HCT116 (cell line): ENCODE measurements at regions not wholly inside any gene's neighbourhood (a gene's known extent, or its start where the extent isn't known, plus 50 kb on each side); places are given as distances from the start of the nearest gene placed in this dataset.

Experiments
- ATAC-seq: fragments of 200-7000 bp; cut with Tn5 transposase; 2 replicates; pipeline ENCODE4 v1.9.1; 2020; ENCODE audit warnings: mild to moderate bottlenecking, moderate library complexity
- BruUV-seq: library from RNA; stranded (reverse); fragments of 400-500 nt; replicated peaks from 2 replicates; lab custom pipeline; 2021; lab: Mats Ljungman, UMichigan
- CTCF ChIA-PET: fragments of 300-600 bp; sonication (Branson Sonifier 250); formaldehyde crosslinking; loops from one replicate; lab custom pipeline; 2021; ENCODE audit warnings: antibody characterized with exemption; lab: Charles Lee
- POLR2A ChIA-PET: fragments of 300-600, 350-600 bp; sonication (Branson Sonifier 250); formaldehyde crosslinking; loops from one replicate; lab custom pipeline; 2021; ENCODE audit warnings: antibody characterized with exemption; lab: Charles Lee
- RAD21 ChIA-PET, 2 experiments: fragments of 300-600 bp; sonication (Branson Sonifier 250); formaldehyde crosslinking; loops; one replicate each; lab custom pipeline; 2023; ENCODE audit warnings: low total read pairs in 2 of 2; ENCODE audit not compliant: uncharacterized antibody in 2 of 2, unreplicated experiment in 2 of 2, low non-redundant PET in 1 of 2; lab: Charles Lee
- DNase-seq: peaks from one replicate; pipeline ENCODE4 v3.0.0-alpha.2; 2010; ENCODE audit warnings: low read depth, low spot score
- H2AFZ ChIP-seq: fragments of 200-600 bp; shearing (Covaris generic), sonication (generic); 2 replicates; pipeline ENCODE4 v1.6.1; 2017; ENCODE audit warnings: low read depth, mixed run types, mixed read lengths, antibody characterized with exemption, low read length; ENCODE audit not compliant: poor library complexity, severe bottlenecking
- H3K27ac ChIP-seq: 2 replicates; pipeline ENCODE4 v1.5.1; 2012; ENCODE audit warnings: low read depth, low read length
- H3K27me3 ChIP-seq: fragments of 200-600 bp; sonication (generic); 2 replicates; pipeline ENCODE4 v1.6.1; 2016; ENCODE audit warnings: mixed run types, low read length, mixed read lengths; ENCODE audit not compliant: insufficient read depth
- H3K36me3 ChIP-seq, 2 experiments: fragments of 200-500 bp in 1 of 2; fragments of 200-600 bp in 1 of 2; sonication (Bioruptor generic) in 1 of 2; sonication (generic) in 1 of 2; 2 replicates each; pipeline versions ENCODE4 v1.5.1 to v1.6.1; 2014 to 2016; ENCODE audit warnings: low read length in 2 of 2, inconsistent platforms in 1 of 2, mixed read lengths in 1 of 2, mixed run types in 1 of 2; ENCODE audit not compliant: insufficient read depth in 2 of 2, control insufficient read depth in 1 of 2
- H3K4me1 ChIP-seq, 2 experiments: fragments of 200-600 bp in 1 of 2; sonication (generic) in 1 of 2; 2 replicates each; pipeline versions ENCODE4 v1.5.1 to v1.6.1; 2012 to 2017; ENCODE audit warnings: low read length in 2 of 2, inconsistent platforms in 1 of 2, mild to moderate bottlenecking in 1 of 2, mixed read lengths in 1 of 2, mixed run types in 1 of 2, moderate library complexity in 1 of 2; ENCODE audit not compliant: insufficient read depth in 2 of 2, control insufficient read depth in 1 of 2
- H3K4me2 ChIP-seq: fragments of 200-600 bp; sonication (generic); 2 replicates; pipeline ENCODE4 v1.6.1; 2017; ENCODE audit warnings: mixed run types, low read length, mixed read lengths
- H3K4me3 ChIP-seq, 2 experiments: fragments of 200-600 bp in 1 of 2; sonication (generic) in 1 of 2; replicated peaks in 1 of 2; 2 replicates each; pipeline ENCODE4 v1.5.1; 2011 to 2016; ENCODE audit warnings: low read length in 2 of 2, control low read depth in 1 of 2, low read depth in 1 of 2, mild to moderate bottlenecking in 1 of 2, mixed read lengths in 1 of 2, mixed run types in 1 of 2
- H3K79me2 ChIP-seq: fragments of 200-600 bp; sonication (generic); 2 replicates; pipeline ENCODE4 v1.6.1; 2017; ENCODE audit warnings: mild to moderate bottlenecking, mixed run types, low read length, moderate library complexity, mixed read lengths; ENCODE audit not compliant: insufficient read depth
- H3K9ac ChIP-seq: fragments of 200-600 bp; sonication (generic); 2 replicates; pipeline ENCODE4 v1.6.1; 2016; ENCODE audit warnings: low read length, mixed read lengths
- H3K9me2 ChIP-seq: fragments of 200-600 bp; sonication (generic), shearing (Covaris generic); 2 replicates; pipeline ENCODE4 v1.6.1; 2017; ENCODE audit warnings: mixed run types, mild to moderate bottlenecking, moderate library complexity; ENCODE audit not compliant: insufficient read depth
- H3K9me3 ChIP-seq, 2 experiments: fragments of 200-500 bp in 1 of 2; fragments of 200-600 bp in 1 of 2; sonication (Bioruptor generic) in 1 of 2; sonication (generic) in 1 of 2; 2 replicates each; pipeline ENCODE4 v1.6.1; 2014 to 2017; ENCODE audit warnings: low read length in 2 of 2, mixed read lengths in 2 of 2, inconsistent platforms in 1 of 2, low read depth in 1 of 2, mild to moderate bottlenecking in 1 of 2, mixed run types in 1 of 2, moderate library complexity in 1 of 2; ENCODE audit not compliant: control insufficient read depth in 1 of 2, insufficient read depth in 1 of 2
- H4K20me1 ChIP-seq: fragments of 200-600 bp; sonication (generic), shearing (Covaris generic); 2 replicates; pipeline ENCODE4 v1.6.1; 2017; ENCODE audit warnings: mixed run types, mild to moderate bottlenecking, moderate library complexity; ENCODE audit not compliant: insufficient read depth
- CEBPB ChIP-seq: IDR thresholded peaks from 2 replicates; pipeline ENCODE4 v1.6.1; 2012; ENCODE audit warnings: low read depth
- EZH2 ChIP-seq: fragments of 200-600 bp; sonication (generic); IDR thresholded peaks from 2 replicates; pipeline ENCODE4 v1.6.1; 2017; ENCODE audit warnings: antibody characterized with exemption, mixed run types
- FOSL1 ChIP-seq: IDR thresholded peaks from 2 replicates; pipeline ENCODE4 v1.6.1; 2012; ENCODE audit warnings: low read depth
- JUND ChIP-seq: IDR thresholded peaks from 2 replicates; pipeline ENCODE4 v1.6.1; 2012
- RAD21 ChIP-seq: IDR thresholded peaks from 2 replicates; pipeline ENCODE4 v1.6.1; 2012; ENCODE audit warnings: low read depth, mild to moderate bottlenecking
- SRF ChIP-seq: IDR thresholded peaks from 2 replicates; pipeline ENCODE4 v1.6.1; 2012; ENCODE audit warnings: low read depth
- YY1 ChIP-seq: IDR thresholded peaks from 2 replicates; pipeline ENCODE4 v1.6.1; 2011; ENCODE audit warnings: low read length, low read depth, moderate library complexity, mild to moderate bottlenecking; ENCODE audit not compliant: insufficient replicate concordance; ENCODE audit errors: extremely low read depth
- ZFX ChIP-seq: fragments of 450-650 bp; IDR thresholded peaks from 2 replicates; pipeline ENCODE4 v1.6.1; 2017
- intact Hi-C: fragments of 100-400 bp; cut with micrococcal nuclease; formaldehyde crosslinking; loops from 2 replicates; pipeline ENCODE4 v1.10.0; 2022
- TF ChIP-seq, protein P1 (sequence below): IDR thresholded peaks from 2 replicates; pipeline ENCODE4 v1.6.1; 2012
- TF ChIP-seq, protein P2 (sequence below): IDR thresholded peaks from 2 replicates; pipeline ENCODE4 v1.6.1; 2012
- TF ChIP-seq, protein P3 (sequence below), 3 experiments: fragments of 200-600 bp in 1 of 3; sonication (generic) in 1 of 3; IDR thresholded peaks in 2 of 3; conservative IDR thresholded peaks in 1 of 3; 2 replicates each; pipeline ENCODE4 v1.5.1; 2012 to 2017; ENCODE audit warnings: low read depth in 2 of 3, low read length in 2 of 3, antibody characterized with exemption in 1 of 3, borderline replicate concordance in 1 of 3, control low read depth in 1 of 3, mild to moderate bottlenecking in 1 of 3, mixed read lengths in 1 of 3, mixed run types in 1 of 3, moderate library complexity in 1 of 3; ENCODE audit not compliant: insufficient read depth in 1 of 3

DNA sequence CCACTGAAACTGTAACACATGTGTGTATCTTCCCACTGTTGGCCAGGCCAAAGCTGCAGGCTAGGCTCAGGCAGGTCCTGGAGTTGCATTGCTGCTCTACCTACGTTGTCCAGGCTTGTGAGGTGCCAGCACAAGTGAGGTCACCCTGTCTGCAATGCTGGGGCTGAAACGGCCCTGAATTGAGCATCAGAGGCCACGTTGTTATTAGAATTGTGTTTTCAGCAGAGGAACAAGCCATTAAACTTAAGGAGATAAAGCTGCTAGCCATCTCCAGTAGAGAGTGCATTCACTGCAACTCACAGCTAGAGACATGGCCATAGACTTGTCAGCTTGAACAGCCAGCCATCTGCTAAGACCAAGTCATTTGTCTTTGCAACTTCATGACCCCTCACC, 191.8 kb downstream of the SEMA6A start:
- H3K9me2 ChIP-seq = no peaks in the 10 kb centered on the region
- no peak overlapping the region for H3K27ac ChIP-seq
- H3K79me2 ChIP-seq = no peaks in the 10 kb centered on the region
- no peaks in the 10 kb centered on the region for H3K36me3 ChIP-seq
- H3K4me3 ChIP-seq = no peak overlapping the region
- no peaks in the 10 kb centered on the region for H3K4me1 ChIP-seq
- H2AFZ ChIP-seq = no peak overlapping the region
- DNase-seq = no peak
- no peak overlapping the region for H3K9ac ChIP-seq
- BruUV-seq = no TSS peak
- H3K4me2 ChIP-seq = no peak overlapping the region
- TF ChIP-seq, protein P1, sequence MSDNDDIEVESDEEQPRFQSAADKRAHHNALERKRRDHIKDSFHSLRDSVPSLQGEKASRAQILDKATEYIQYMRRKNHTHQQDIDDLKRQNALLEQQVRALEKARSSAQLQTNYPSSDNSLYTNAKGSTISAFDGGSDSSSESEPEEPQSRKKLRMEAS = no peak
- no peak for TF ChIP-seq SRF
- no peak for TF ChIP-seq YY1
- no peak for TF ChIP-seq JUND
- TF ChIP-seq, protein P2, sequence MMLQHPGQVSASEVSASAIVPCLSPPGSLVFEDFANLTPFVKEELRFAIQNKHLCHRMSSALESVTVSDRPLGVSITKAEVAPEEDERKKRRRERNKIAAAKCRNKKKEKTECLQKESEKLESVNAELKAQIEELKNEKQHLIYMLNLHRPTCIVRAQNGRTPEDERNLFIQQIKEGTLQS = no peak
- TF ChIP-seq, protein P3, sequence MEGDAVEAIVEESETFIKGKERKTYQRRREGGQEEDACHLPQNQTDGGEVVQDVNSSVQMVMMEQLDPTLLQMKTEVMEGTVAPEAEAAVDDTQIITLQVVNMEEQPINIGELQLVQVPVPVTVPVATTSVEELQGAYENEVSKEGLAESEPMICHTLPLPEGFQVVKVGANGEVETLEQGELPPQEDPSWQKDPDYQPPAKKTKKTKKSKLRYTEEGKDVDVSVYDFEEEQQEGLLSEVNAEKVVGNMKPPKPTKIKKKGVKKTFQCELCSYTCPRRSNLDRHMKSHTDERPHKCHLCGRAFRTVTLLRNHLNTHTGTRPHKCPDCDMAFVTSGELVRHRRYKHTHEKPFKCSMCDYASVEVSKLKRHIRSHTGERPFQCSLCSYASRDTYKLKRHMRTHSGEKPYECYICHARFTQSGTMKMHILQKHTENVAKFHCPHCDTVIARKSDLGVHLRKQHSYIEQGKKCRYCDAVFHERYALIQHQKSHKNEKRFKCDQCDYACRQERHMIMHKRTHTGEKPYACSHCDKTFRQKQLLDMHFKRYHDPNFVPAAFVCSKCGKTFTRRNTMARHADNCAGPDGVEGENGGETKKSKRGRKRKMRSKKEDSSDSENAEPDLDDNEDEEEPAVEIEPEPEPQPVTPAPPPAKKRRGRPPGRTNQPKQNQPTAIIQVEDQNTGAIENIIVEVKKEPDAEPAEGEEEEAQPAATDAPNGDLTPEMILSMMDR (IDR thresholded peaks at IDR 0.05 in 2 of 3, conservative IDR thresholded peaks at IDR 0.05 in 1 of 3; ENCODE audit: borderline replicate concordance in 1 of 3, insufficient read depth in 1 of 3, low read depth in 2 of 3, low read length in 2 of 3) = no peak
- no peak for TF ChIP-seq EZH2
- TF ChIP-seq RAD21 = no peak
- TF ChIP-seq FOSL1 = no peak
- TF ChIP-seq CEBPB = no peak
- no peak for TF ChIP-seq ZFX
- intact Hi-C loops = no loop called here
- H3K9me3 ChIP-seq = no peaks in the 10 kb centered on the region
- H3K27me3 ChIP-seq = no peaks in the 10 kb centered on the region
- no peaks in the 10 kb centered on the region; the same call in 1 of the 2 replicates for H4K20me1 ChIP-seq
- ChIA-PET RAD21 (no interaction called here), CTCF (no interaction called here), POLR2A (no interaction called here)
- no peak for ATAC-seq
